ENCODE measurements at regions not wholly inside any gene's neighbourhood (a gene's known extent, or its start where the extent isn't known, plus 50 kb on each side); places are given as distances from the start of the nearest gene placed in this dataset.
"Not testable (repeated sequence)": the region's sequence is repeated elsewhere in the genome, so short reads cannot be mapped to it uniquely, and the experiment has no call there.

GRCh38 chr14:49049711-49050110 is 536.5 kb downstream of the RPS29 start:
- no peak overlapping the region for H3K4me3 Mint-ChIP-seq
- no peaks in the 10 kb centered on the region for H3K4me1 Mint-ChIP-seq (ENCODE audit: low read depth)
- no peak for DNase-seq
- H3K36me3 Mint-ChIP-seq (ENCODE audit: insufficient read depth) = no peaks in the 10 kb centered on the region
- no peaks in the 10 kb centered on the region for H3K27me3 Mint-ChIP-seq (ENCODE audit: low read depth)
- H3K9me3 Mint-ChIP-seq = no peaks in the 10 kb centered on the region
- no peak for ATAC-seq

- H3K27me3 Mint-ChIP-seq (ENCODE audit: low read depth) = no peaks in the 10 kb centered on the region
Measured at GRCh38 chr14:49044981-49045380, 541.2 kb downstream of the RPS29 start.

GRCh38 chr14:49036984-49037516 is 549.1 kb downstream of the RPS29 start:
- H3K27me3 Mint-ChIP-seq (ENCODE audit: low read depth) = no peaks in the 10 kb centered on the region
- no peak overlapping the region for H3K4me3 Mint-ChIP-seq
- H3K9me3 Mint-ChIP-seq = no peaks in the 10 kb centered on the region
- ATAC-seq (no peak), DNase-seq (no peak)
- H3K4me1 Mint-ChIP-seq (ENCODE audit: low read depth) = no peaks in the 10 kb centered on the region
- H3K36me3 Mint-ChIP-seq (ENCODE audit: insufficient read depth) = no peaks in the 10 kb centered on the region

More at GRCh38 chr14:49044981-49045380, 541.2 kb downstream of the RPS29 start:
- H3K4me3 Mint-ChIP-seq = no peak overlapping the region
- no peak for DNase-seq
- H3K36me3 Mint-ChIP-seq (ENCODE audit: insufficient read depth) = no peaks in the 10 kb centered on the region
- ATAC-seq = no peak
- no peaks in the 10 kb centered on the region for H3K9me3 Mint-ChIP-seq
- no peaks in the 10 kb centered on the region for H3K4me1 Mint-ChIP-seq (ENCODE audit: low read depth)

- H3K4me3 Mint-ChIP-seq = no peak overlapping the region
- no peaks in the 10 kb centered on the region for H3K27me3 Mint-ChIP-seq (ENCODE audit: low read depth)
- ATAC-seq = no peak
- no peaks in the 10 kb centered on the region for H3K36me3 Mint-ChIP-seq (ENCODE audit: insufficient read depth)
- DNase-seq = no peak
- no peaks in the 10 kb centered on the region for H3K4me1 Mint-ChIP-seq (ENCODE audit: low read depth)
- no peaks in the 10 kb centered on the region for H3K9me3 Mint-ChIP-seq
Measured at GRCh38 chr14:49036266-49036665, 549.9 kb downstream of the RPS29 start.

GRCh38 chr14:49033131-49033530 is 553.0 kb downstream of the RPS29 start:
- H3K9me3 Mint-ChIP-seq = no peaks in the 10 kb centered on the region
- no peak for ATAC-seq

GRCh38 chr14:49031710-49032109 is 554.5 kb downstream of the RPS29 start:
- not testable (repeated sequence) for H3K4me3 Mint-ChIP-seq; DNase-seq; H3K4me1 Mint-ChIP-seq (ENCODE audit: low read depth); ATAC-seq; H3K36me3 Mint-ChIP-seq (ENCODE audit: insufficient read depth); H3K27me3 Mint-ChIP-seq (ENCODE audit: low read depth); H3K9me3 Mint-ChIP-seq

More at GRCh38 chr14:49033131-49033530, 553.0 kb downstream of the RPS29 start:
- Mint-ChIP-seq H3K27me3 (ENCODE audit: low read depth) (no peaks in the 10 kb centered on the region), H3K36me3 (ENCODE audit: insufficient read depth) (no peaks in the 10 kb centered on the region), H3K4me3 (no peak overlapping the region), H3K4me1 (ENCODE audit: low read depth) (no peaks in the 10 kb centered on the region)
- DNase-seq = no peak

- Mint-ChIP-seq H3K9me3 (no peaks in the 10 kb centered on the region), H3K27me3 (ENCODE audit: low read depth) (no peaks in the 10 kb centered on the region), H3K4me3 (no peak overlapping the region), H3K4me1 (ENCODE audit: low read depth) (no peaks in the 10 kb centered on the region), H3K36me3 (ENCODE audit: insufficient read depth) (no peaks in the 10 kb centered on the region)
- ATAC-seq (no peak), DNase-seq (no peak)
Measured at GRCh38 chr14:49019467-49020115, 566.6 kb downstream of the RPS29 start.

- no peaks in the 10 kb centered on the region for H3K4me1 Mint-ChIP-seq (ENCODE audit: low read depth)
- no peak overlapping the region for H3K4me3 Mint-ChIP-seq
- no peaks in the 10 kb centered on the region for H3K36me3 Mint-ChIP-seq (ENCODE audit: insufficient read depth)
- H3K27me3 Mint-ChIP-seq (ENCODE audit: low read depth) = no peaks in the 10 kb centered on the region
- DNase-seq (no peak), ATAC-seq (no peak)
- H3K9me3 Mint-ChIP-seq = no peaks in the 10 kb centered on the region
Measured at GRCh38 chr14:49017447-49017846, 568.7 kb downstream of the RPS29 start.

- Mint-ChIP-seq H3K4me3 (no peak overlapping the region), H3K36me3 (ENCODE audit: insufficient read depth) (no peaks in the 10 kb centered on the region), H3K9me3 (no peaks in the 10 kb centered on the region), H3K27me3 (ENCODE audit: low read depth) (no peaks in the 10 kb centered on the region), H3K4me1 (ENCODE audit: low read depth) (no peaks in the 10 kb centered on the region)
- ATAC-seq (no peak), DNase-seq (no peak)
Measured at GRCh38 chr14:49016381-49016780, 569.8 kb downstream of the RPS29 start.

- Mint-ChIP-seq H3K9me3 (no peaks in the 10 kb centered on the region), H3K27me3 (ENCODE audit: low read depth) (no peaks in the 10 kb centered on the region), H3K36me3 (ENCODE audit: insufficient read depth) (no peaks in the 10 kb centered on the region), H3K4me3 (no peak overlapping the region), H3K4me1 (ENCODE audit: low read depth) (no peaks in the 10 kb centered on the region)
- DNase-seq = no peak
- ATAC-seq = no peak
Measured at GRCh38 chr14:49014476-49014875, 571.7 kb downstream of the RPS29 start.

GRCh38 chr14:49008363-49008762 is 577.8 kb downstream of the RPS29 start:
- H3K9me3 Mint-ChIP-seq = no peaks in the 10 kb centered on the region
- DNase-seq = no peak
- no peaks in the 10 kb centered on the region for H3K36me3 Mint-ChIP-seq (ENCODE audit: insufficient read depth)
- no peak for ATAC-seq
- no peaks in the 10 kb centered on the region for H3K27me3 Mint-ChIP-seq (ENCODE audit: low read depth)
- H3K4me1 Mint-ChIP-seq (ENCODE audit: low read depth) = no peaks in the 10 kb centered on the region
- no peak overlapping the region for H3K4me3 Mint-ChIP-seq

GRCh38 chr14:48991141-48991540 is 595.0 kb downstream of the RPS29 start:
- no peaks in the 10 kb centered on the region for H3K4me1 Mint-ChIP-seq (ENCODE audit: low read depth)
- no peak for ATAC-seq
- H3K9me3 Mint-ChIP-seq = no peaks in the 10 kb centered on the region
- no peak for DNase-seq
- H3K4me3 Mint-ChIP-seq = no peak overlapping the region
- no peaks in the 10 kb centered on the region for H3K36me3 Mint-ChIP-seq (ENCODE audit: insufficient read depth)
- no peaks in the 10 kb centered on the region for H3K27me3 Mint-ChIP-seq (ENCODE audit: low read depth)

- ATAC-seq (no peak), DNase-seq (no peak)
- Mint-ChIP-seq H3K27me3 (ENCODE audit: low read depth) (no peaks in the 10 kb centered on the region), H3K4me3 (no peak overlapping the region), H3K4me1 (ENCODE audit: low read depth) (no peaks in the 10 kb centered on the region), H3K36me3 (ENCODE audit: insufficient read depth) (no peaks in the 10 kb centered on the region), H3K9me3 (no peaks in the 10 kb centered on the region)
Measured at GRCh38 chr14:48983351-48983888, 602.8 kb downstream of the RPS29 start.

GRCh38 chr14:48974994-48975393 is 611.2 kb downstream of the RPS29 start:
- Mint-ChIP-seq H3K4me1 (ENCODE audit: low read depth) (no peaks in the 10 kb centered on the region), H3K27me3 (ENCODE audit: low read depth) (no peaks in the 10 kb centered on the region), H3K36me3 (ENCODE audit: insufficient read depth) (no peaks in the 10 kb centered on the region), H3K9me3 (peaks cover 10% of the 10 kb centered on the region), H3K4me3 (no peak overlapping the region)
- ATAC-seq (no peak), DNase-seq (no peak)

- ATAC-seq = no peak
- Mint-ChIP-seq H3K4me3 (no peak overlapping the region), H3K36me3 (ENCODE audit: insufficient read depth) (no peaks in the 10 kb centered on the region), H3K27me3 (ENCODE audit: low read depth) (peaks cover 3% of the 10 kb centered on the region), H3K4me1 (ENCODE audit: low read depth) (no peaks in the 10 kb centered on the region), H3K9me3 (peaks cover 10% of the 10 kb centered on the region)
- no peak for DNase-seq
Measured at GRCh38 chr14:48973151-48973550, 613.0 kb downstream of the RPS29 start.
